Panc1 (cell line): ENCODE measurements at regions not wholly inside any gene's neighbourhood (a gene's known extent, or its start where the extent isn't known, plus 50 kb on each side); places are given as distances from the start of the nearest gene placed in this dataset.

Source experiments
- ATAC-seq: fragments of 200-7000 bp; cut with Tn5 transposase; 2 replicates; pipeline ENCODE4 v1.9.1; 2020; ENCODE audit warnings: mild to moderate bottlenecking, moderate library complexity
- BruUV-seq: library from RNA; stranded (reverse); fragments of 400-500 nt; replicated peaks from 2 replicates; lab custom pipeline; 2021; lab: Mats Ljungman, UMichigan
- CTCF ChIA-PET: fragments of 300-600 bp; sonication (Branson Sonifier 250); formaldehyde crosslinking; loops from one replicate; lab custom pipeline; 2022; ENCODE audit warnings: antibody characterized with exemption; lab: Charles Lee
- POLR2A ChIA-PET: fragments of 300-600 bp; sonication (Branson Sonifier 250); formaldehyde crosslinking; loops from one replicate; lab custom pipeline; 2022; ENCODE audit warnings: antibody characterized with exemption; lab: Charles Lee
- DNase-seq: peaks from one replicate; pipeline ENCODE4 v3.0.0-alpha.2; 2010; ENCODE audit warnings: low read depth, low spot score
- H3K27ac ChIP-seq: 2 replicates; pipeline ENCODE4 v1.5.1; 2011; ENCODE audit warnings: mild to moderate bottlenecking, low read length, inconsistent platforms
- H3K27me3 ChIP-seq: fragments of 200-500 bp; sonication (Bioruptor generic); 2 replicates; pipeline ENCODE4 v1.6.0; 2014; ENCODE audit warnings: low read length, inconsistent platforms; ENCODE audit not compliant: control insufficient read depth, insufficient read depth
- H3K36me3 ChIP-seq: fragments of 200-500 bp; sonication (Bioruptor generic); 2 replicates; pipeline ENCODE4 v1.5.1; 2014; ENCODE audit warnings: inconsistent platforms, mild to moderate bottlenecking, low read length, moderate library complexity; ENCODE audit not compliant: control insufficient read depth, insufficient read depth
- H3K4me1 ChIP-seq: 2 replicates; pipeline ENCODE4 v1.5.1; 2011; ENCODE audit warnings: inconsistent platforms, mild to moderate bottlenecking, low read length, moderate library complexity; ENCODE audit not compliant: control insufficient read depth, insufficient read depth
- H3K4me3 ChIP-seq, 2 experiments: 2 replicates each; pipeline ENCODE4 v1.5.1; 2011 to 2012; ENCODE audit warnings: low read depth in 2 of 2, low read length in 2 of 2, mild to moderate bottlenecking in 2 of 2, inconsistent platforms in 1 of 2, moderate library complexity in 1 of 2
- H3K9me3 ChIP-seq: fragments of 200-500 bp; sonication (Bioruptor generic); 2 replicates; pipeline ENCODE4 v1.5.1; 2014; ENCODE audit warnings: low read depth, mild to moderate bottlenecking, inconsistent platforms, low read length, moderate library complexity; ENCODE audit not compliant: control insufficient read depth, insufficient read depth
- POLR2AphosphoS5 ChIP-seq: IDR thresholded peaks from 2 replicates; pipeline ENCODE4 v1.6.1; 2012; ENCODE audit warnings: mild to moderate bottlenecking, low read depth, low read length, moderate library complexity
- SIN3A ChIP-seq: IDR thresholded peaks from 2 replicates; pipeline ENCODE4 v1.6.1; 2012; ENCODE audit warnings: low read depth, mild to moderate bottlenecking, low read length, moderate library complexity, borderline replicate concordance; ENCODE audit not compliant: insufficient read depth
- TCF7L2 ChIP-seq: IDR thresholded peaks from 2 replicates; pipeline ENCODE4 v1.6.1; 2011; ENCODE audit warnings: mild to moderate bottlenecking, low read depth, low read length, inconsistent platforms
- in situ Hi-C: cut with HindIII; loops from 2 replicates; pipeline ENCODE4 v1.10.0; 2016; ENCODE audit warnings: low sequenced_read_pairs, low pct_unique_long_range_greater_than_20kb
- intact Hi-C: fragments of 100-400 bp; cut with micrococcal nuclease; formaldehyde crosslinking; loops from one replicate; pipeline ENCODE4 v1.10.0; 2022; ENCODE audit not compliant: unreplicated experiment
- TF ChIP-seq, protein P1 (sequence below), 2 experiments: IDR thresholded peaks; 2 replicates each; pipeline ENCODE4 v1.6.1; 2011 to 2012; ENCODE audit warnings: low read depth in 2 of 2, control low read depth in 1 of 2, low read length in 1 of 2, mild to moderate bottlenecking in 1 of 2, moderate library complexity in 1 of 2; ENCODE audit not compliant: insufficient read depth in 1 of 2
- TF ChIP-seq, protein P2 (sequence below): fragments of 450-650 bp; IDR thresholded peaks from 2 replicates; pipeline ENCODE4 v1.5.1; 2017; ENCODE audit warnings: mild to moderate bottlenecking

DNA sequence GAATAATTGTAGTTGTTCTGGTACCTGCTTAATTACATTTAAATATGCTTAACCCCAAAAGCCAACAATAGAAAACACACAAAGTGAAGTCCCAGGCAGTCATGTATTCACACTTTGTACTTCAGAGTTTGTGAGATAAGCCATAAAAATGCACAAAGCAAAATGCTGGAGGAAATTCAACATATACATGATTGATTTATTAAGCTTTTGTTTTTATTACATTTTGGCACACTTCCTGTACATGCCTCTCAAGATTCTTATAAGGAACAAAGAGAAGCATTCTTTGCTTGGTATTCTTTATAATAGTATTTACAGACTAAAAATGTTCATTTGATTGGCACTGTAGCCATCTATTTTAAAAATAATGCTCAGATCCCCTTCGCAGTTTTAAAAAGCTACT is 107.7 kb upstream of the ANK3 start:
- TF ChIP-seq, protein P1, sequence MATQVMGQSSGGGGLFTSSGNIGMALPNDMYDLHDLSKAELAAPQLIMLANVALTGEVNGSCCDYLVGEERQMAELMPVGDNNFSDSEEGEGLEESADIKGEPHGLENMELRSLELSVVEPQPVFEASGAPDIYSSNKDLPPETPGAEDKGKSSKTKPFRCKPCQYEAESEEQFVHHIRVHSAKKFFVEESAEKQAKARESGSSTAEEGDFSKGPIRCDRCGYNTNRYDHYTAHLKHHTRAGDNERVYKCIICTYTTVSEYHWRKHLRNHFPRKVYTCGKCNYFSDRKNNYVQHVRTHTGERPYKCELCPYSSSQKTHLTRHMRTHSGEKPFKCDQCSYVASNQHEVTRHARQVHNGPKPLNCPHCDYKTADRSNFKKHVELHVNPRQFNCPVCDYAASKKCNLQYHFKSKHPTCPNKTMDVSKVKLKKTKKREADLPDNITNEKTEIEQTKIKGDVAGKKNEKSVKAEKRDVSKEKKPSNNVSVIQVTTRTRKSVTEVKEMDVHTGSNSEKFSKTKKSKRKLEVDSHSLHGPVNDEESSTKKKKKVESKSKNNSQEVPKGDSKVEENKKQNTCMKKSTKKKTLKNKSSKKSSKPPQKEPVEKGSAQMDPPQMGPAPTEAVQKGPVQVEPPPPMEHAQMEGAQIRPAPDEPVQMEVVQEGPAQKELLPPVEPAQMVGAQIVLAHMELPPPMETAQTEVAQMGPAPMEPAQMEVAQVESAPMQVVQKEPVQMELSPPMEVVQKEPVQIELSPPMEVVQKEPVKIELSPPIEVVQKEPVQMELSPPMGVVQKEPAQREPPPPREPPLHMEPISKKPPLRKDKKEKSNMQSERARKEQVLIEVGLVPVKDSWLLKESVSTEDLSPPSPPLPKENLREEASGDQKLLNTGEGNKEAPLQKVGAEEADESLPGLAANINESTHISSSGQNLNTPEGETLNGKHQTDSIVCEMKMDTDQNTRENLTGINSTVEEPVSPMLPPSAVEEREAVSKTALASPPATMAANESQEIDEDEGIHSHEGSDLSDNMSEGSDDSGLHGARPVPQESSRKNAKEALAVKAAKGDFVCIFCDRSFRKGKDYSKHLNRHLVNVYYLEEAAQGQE (IDR thresholded peaks at IDR 0.05; ENCODE audit: insufficient read depth in 1 of 2, low read depth in 2 of 2, low read length in 1 of 2), result no peak
- no peak for TF ChIP-seq SIN3A
- TF ChIP-seq POLR2AphosphoS5, result no peak
- TF ChIP-seq, protein P2, sequence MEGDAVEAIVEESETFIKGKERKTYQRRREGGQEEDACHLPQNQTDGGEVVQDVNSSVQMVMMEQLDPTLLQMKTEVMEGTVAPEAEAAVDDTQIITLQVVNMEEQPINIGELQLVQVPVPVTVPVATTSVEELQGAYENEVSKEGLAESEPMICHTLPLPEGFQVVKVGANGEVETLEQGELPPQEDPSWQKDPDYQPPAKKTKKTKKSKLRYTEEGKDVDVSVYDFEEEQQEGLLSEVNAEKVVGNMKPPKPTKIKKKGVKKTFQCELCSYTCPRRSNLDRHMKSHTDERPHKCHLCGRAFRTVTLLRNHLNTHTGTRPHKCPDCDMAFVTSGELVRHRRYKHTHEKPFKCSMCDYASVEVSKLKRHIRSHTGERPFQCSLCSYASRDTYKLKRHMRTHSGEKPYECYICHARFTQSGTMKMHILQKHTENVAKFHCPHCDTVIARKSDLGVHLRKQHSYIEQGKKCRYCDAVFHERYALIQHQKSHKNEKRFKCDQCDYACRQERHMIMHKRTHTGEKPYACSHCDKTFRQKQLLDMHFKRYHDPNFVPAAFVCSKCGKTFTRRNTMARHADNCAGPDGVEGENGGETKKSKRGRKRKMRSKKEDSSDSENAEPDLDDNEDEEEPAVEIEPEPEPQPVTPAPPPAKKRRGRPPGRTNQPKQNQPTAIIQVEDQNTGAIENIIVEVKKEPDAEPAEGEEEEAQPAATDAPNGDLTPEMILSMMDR, result no peak
- no peak; the same call in 1 of the 2 replicates for TF ChIP-seq TCF7L2
- ChIA-PET POLR2A (no interaction called here), CTCF (no interaction called here)
- in situ Hi-C loops, result no loop called here
- Histone ChIP-seq H3K27me3 (no peaks in the 10 kb centered on the region), H3K36me3 (no peaks in the 10 kb centered on the region), H3K27ac (no peak overlapping the region), H3K4me3 (no peak overlapping the region), H3K9me3 (no peaks in the 10 kb centered on the region), H3K4me1 (no peaks in the 10 kb centered on the region)
- DNase-seq, result no peak
- intact Hi-C loops, result no loop called here
- no TSS peak for BruUV-seq
- no peak for ATAC-seq

DNA sequence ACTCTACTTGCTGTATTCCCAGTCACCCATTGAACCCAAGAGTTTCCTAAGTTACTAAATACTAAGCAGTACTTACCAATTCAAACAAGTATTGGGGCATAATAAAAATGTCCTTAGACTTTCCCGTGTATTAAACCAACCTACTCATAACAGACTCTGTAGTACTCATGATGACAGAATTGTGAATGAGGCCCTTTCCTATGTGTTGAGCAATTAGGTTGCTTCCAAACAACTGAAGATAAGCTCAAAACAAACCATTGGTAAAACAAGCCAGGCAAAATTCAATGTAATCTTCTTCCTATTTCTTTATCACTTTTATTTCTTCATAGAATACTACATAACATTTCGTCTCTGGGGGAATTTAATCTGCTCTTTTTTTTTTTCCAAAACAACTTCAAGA is 106.5 kb upstream of the ANK3 start:
- H3K27ac ChIP-seq, result no peak overlapping the region
- H3K36me3 ChIP-seq, result no peaks in the 10 kb centered on the region
- H3K4me3 ChIP-seq, result no peak overlapping the region
- TF ChIP-seq SIN3A (no peak), POLR2AphosphoS5 (no peak)
- TF ChIP-seq, protein P1 (IDR thresholded peaks at IDR 0.05; ENCODE audit: insufficient read depth in 1 of 2, low read depth in 2 of 2, low read length in 1 of 2), result no peak
- no peak for DNase-seq
- H3K9me3 ChIP-seq, result peaks cover 3% of the 10 kb centered on the region; the same call in 1 of the 2 replicates
- CTCF ChIA-PET, result interaction anchor here (0.7 kb wide), 1 partner anchor 1339 kb away, joined by 3 read pairs; no protein-coding TSS in a partner anchor
- POLR2A ChIA-PET, result interaction anchor here (0.6 kb wide), 1 partner anchor 282 kb away, joined by 3 read pairs; the partner anchor contains the start of gene CDK1
- BruUV-seq, result no TSS peak
- intact Hi-C loops, result no loop called here
- no peak for ATAC-seq
- H3K27me3 ChIP-seq, result no peaks in the 10 kb centered on the region
- H3K4me1 ChIP-seq, result no peaks in the 10 kb centered on the region
- in situ Hi-C loops, result no loop called here
